ENCODE measurements at regions not wholly inside any gene's neighbourhood (a gene's known extent, or its start where the extent isn't known, plus 50 kb on each side); places are given as distances from the start of the nearest gene placed in this dataset.
A peak's percentile ranks its signal among the peaks of the same experiment; 100 is the strongest.

GRCh38 chr1:58923090-58923470 is 139.2 kb upstream of the JUN start:
- H3K27ac ChIP-seq (ENCODE audit: insufficient read depth, low read length, poor library complexity, severe bottlenecking): no peak overlapping the region
- no peaks in the 10 kb centered on the region for H3K4me1 ChIP-seq (ENCODE audit: control insufficient read depth, insufficient read depth, low read length, poor library complexity, severe bottlenecking)

GRCh38 chr1:58924016-58924565 is 140.2 kb upstream of the JUN start:
- no peaks in the 10 kb centered on the region for H3K4me1 ChIP-seq (ENCODE audit: control insufficient read depth, insufficient read depth, low read length, poor library complexity, severe bottlenecking)
- no peak for DNase-seq
- H3K36me3 ChIP-seq (ENCODE audit: control insufficient read depth, insufficient read depth, low read length): no peaks in the 10 kb centered on the region
- H3K9me3 ChIP-seq (ENCODE audit: control insufficient read depth, low read length): no peaks in the 10 kb centered on the region
- no peaks in the 10 kb centered on the region for H3K27me3 ChIP-seq (replicated peaks; ENCODE audit: control insufficient read depth, insufficient read depth, low read length, poor library complexity, severe bottlenecking)
- H3K4me3 ChIP-seq (ENCODE audit: insufficient read depth, low read depth, low read length, poor library complexity, severe bottlenecking): no peak overlapping the region
- no peak overlapping the region for H3K27ac ChIP-seq (ENCODE audit: insufficient read depth, low read length, poor library complexity, severe bottlenecking)

More at GRCh38 chr1:58923090-58923470, 139.2 kb upstream of the JUN start:
- no peak for DNase-seq
- Histone ChIP-seq H3K4me3 (ENCODE audit: insufficient read depth, low read depth, low read length, poor library complexity, severe bottlenecking) (no peak overlapping the region), H3K36me3 (ENCODE audit: control insufficient read depth, insufficient read depth, low read length) (no peaks in the 10 kb centered on the region), H3K9me3 (ENCODE audit: control insufficient read depth, low read length) (no peaks in the 10 kb centered on the region), H3K27me3 (replicated peaks; ENCODE audit: control insufficient read depth, insufficient read depth, low read length, poor library complexity, severe bottlenecking) (no peaks in the 10 kb centered on the region)

GRCh38 chr1:58924821-58925220 is 141.0 kb upstream of the JUN start:
- Histone ChIP-seq H3K9me3 (ENCODE audit: control insufficient read depth, low read length) (no peaks in the 10 kb centered on the region), H3K4me3 (ENCODE audit: insufficient read depth, low read depth, low read length, poor library complexity, severe bottlenecking) (no peak overlapping the region), H3K27ac (ENCODE audit: insufficient read depth, low read length, poor library complexity, severe bottlenecking) (no peak overlapping the region), H3K4me1 (ENCODE audit: control insufficient read depth, insufficient read depth, low read length, poor library complexity, severe bottlenecking) (peaks cover 6% of the 10 kb centered on the region), H3K27me3 (replicated peaks; ENCODE audit: control insufficient read depth, insufficient read depth, low read length, poor library complexity, severe bottlenecking) (no peaks in the 10 kb centered on the region), H3K36me3 (ENCODE audit: control insufficient read depth, insufficient read depth, low read length) (no peaks in the 10 kb centered on the region)
- no peak for DNase-seq

GRCh38 chr1:58925247-58925646 is 141.4 kb upstream of the JUN start:
- Histone ChIP-seq H3K4me1 (ENCODE audit: control insufficient read depth, insufficient read depth, low read length, poor library complexity, severe bottlenecking) (peaks cover 9% of the 10 kb centered on the region), H3K36me3 (ENCODE audit: control insufficient read depth, insufficient read depth, low read length) (no peaks in the 10 kb centered on the region)

GRCh38 chr1:58926152-58926551 is 142.3 kb upstream of the JUN start:
- no peaks in the 10 kb centered on the region for H3K27me3 ChIP-seq (replicated peaks; ENCODE audit: control insufficient read depth, insufficient read depth, low read length, poor library complexity, severe bottlenecking)
- H3K4me3 ChIP-seq (ENCODE audit: insufficient read depth, low read depth, low read length, poor library complexity, severe bottlenecking): no peak overlapping the region
- DNase-seq: no peak
- no peaks in the 10 kb centered on the region for H3K36me3 ChIP-seq (ENCODE audit: control insufficient read depth, insufficient read depth, low read length)
- no peak overlapping the region for H3K27ac ChIP-seq (ENCODE audit: insufficient read depth, low read length, poor library complexity, severe bottlenecking)
- peaks cover 9% of the 10 kb centered on the region for H3K4me1 ChIP-seq (ENCODE audit: control insufficient read depth, insufficient read depth, low read length, poor library complexity, severe bottlenecking)
- no peaks in the 10 kb centered on the region for H3K9me3 ChIP-seq (ENCODE audit: control insufficient read depth, low read length)

More at GRCh38 chr1:58925247-58925646, 141.4 kb upstream of the JUN start:
- Histone ChIP-seq H3K9me3 (ENCODE audit: control insufficient read depth, low read length) (no peaks in the 10 kb centered on the region), H3K27ac (ENCODE audit: insufficient read depth, low read length, poor library complexity, severe bottlenecking) (no peak overlapping the region), H3K4me3 (ENCODE audit: insufficient read depth, low read depth, low read length, poor library complexity, severe bottlenecking) (no peak overlapping the region), H3K27me3 (replicated peaks; ENCODE audit: control insufficient read depth, insufficient read depth, low read length, poor library complexity, severe bottlenecking) (no peaks in the 10 kb centered on the region)
- DNase-seq: no peak

- Histone ChIP-seq H3K27me3 (replicated peaks; ENCODE audit: control insufficient read depth, insufficient read depth, low read length, poor library complexity, severe bottlenecking) (no peaks in the 10 kb centered on the region), H3K4me1 (ENCODE audit: control insufficient read depth, insufficient read depth, low read length, poor library complexity, severe bottlenecking) (peaks cover 9% of the 10 kb centered on the region), H3K4me3 (ENCODE audit: insufficient read depth, low read depth, low read length, poor library complexity, severe bottlenecking) (no peak overlapping the region), H3K36me3 (ENCODE audit: control insufficient read depth, insufficient read depth, low read length) (no peaks in the 10 kb centered on the region), H3K9me3 (ENCODE audit: control insufficient read depth, low read length) (no peaks in the 10 kb centered on the region), H3K27ac (ENCODE audit: insufficient read depth, low read length, poor library complexity, severe bottlenecking) (no peak overlapping the region)
- no peak for DNase-seq
These were observed 143.3 kb upstream of the JUN start for GRCh38 chr1:58927041-58927721.

- Histone ChIP-seq H3K27ac (ENCODE audit: insufficient read depth, low read length, poor library complexity, severe bottlenecking) (no peak overlapping the region), H3K4me1 (ENCODE audit: control insufficient read depth, insufficient read depth, low read length, poor library complexity, severe bottlenecking) (peaks cover 11% of the 10 kb centered on the region), H3K9me3 (ENCODE audit: control insufficient read depth, low read length) (no peaks in the 10 kb centered on the region), H3K27me3 (replicated peaks; ENCODE audit: control insufficient read depth, insufficient read depth, low read length, poor library complexity, severe bottlenecking) (no peaks in the 10 kb centered on the region), H3K36me3 (ENCODE audit: control insufficient read depth, insufficient read depth, low read length) (no peaks in the 10 kb centered on the region), H3K4me3 (ENCODE audit: insufficient read depth, low read depth, low read length, poor library complexity, severe bottlenecking) (no peak overlapping the region)
- no peak for DNase-seq
These were observed 143.9 kb upstream of the JUN start for GRCh38 chr1:58927722-58928085.

GRCh38 chr1:58928514-58928913 is 144.7 kb upstream of the JUN start:
- peaks cover 16% of the 10 kb centered on the region for H3K4me1 ChIP-seq (ENCODE audit: control insufficient read depth, insufficient read depth, low read length, poor library complexity, severe bottlenecking)
- H3K27ac ChIP-seq (ENCODE audit: insufficient read depth, low read length, poor library complexity, severe bottlenecking): no peak overlapping the region
- H3K9me3 ChIP-seq (ENCODE audit: control insufficient read depth, low read length): no peaks in the 10 kb centered on the region
- no peak overlapping the region for H3K4me3 ChIP-seq (ENCODE audit: insufficient read depth, low read depth, low read length, poor library complexity, severe bottlenecking)
- no peaks in the 10 kb centered on the region for H3K36me3 ChIP-seq (ENCODE audit: control insufficient read depth, insufficient read depth, low read length)
- no peaks in the 10 kb centered on the region for H3K27me3 ChIP-seq (replicated peaks; ENCODE audit: control insufficient read depth, insufficient read depth, low read length, poor library complexity, severe bottlenecking)
- DNase-seq: no peak

- DNase-seq: peak; percentile 20 to 55 (median 36)
- Histone ChIP-seq H3K36me3 (ENCODE audit: control insufficient read depth, insufficient read depth, low read length) (no peaks in the 10 kb centered on the region), H3K4me1 (ENCODE audit: control insufficient read depth, insufficient read depth, low read length, poor library complexity, severe bottlenecking) (peaks cover 16% of the 10 kb centered on the region)
These were observed 146.0 kb upstream of the JUN start for GRCh38 chr1:58929671-58930325.

GRCh38 chr1:58931024-58931423 is 147.2 kb upstream of the JUN start:
- no peaks in the 10 kb centered on the region for H3K36me3 ChIP-seq (ENCODE audit: control insufficient read depth, insufficient read depth, low read length)
- peaks cover 16% of the 10 kb centered on the region for H3K4me1 ChIP-seq (ENCODE audit: control insufficient read depth, insufficient read depth, low read length, poor library complexity, severe bottlenecking)
- no peaks in the 10 kb centered on the region for H3K9me3 ChIP-seq (ENCODE audit: control insufficient read depth, low read length)
- H3K27me3 ChIP-seq (replicated peaks; ENCODE audit: control insufficient read depth, insufficient read depth, low read length, poor library complexity, severe bottlenecking): no peaks in the 10 kb centered on the region
- no peak overlapping the region for H3K4me3 ChIP-seq (ENCODE audit: insufficient read depth, low read depth, low read length, poor library complexity, severe bottlenecking)
- no peak overlapping the region for H3K27ac ChIP-seq (ENCODE audit: insufficient read depth, low read length, poor library complexity, severe bottlenecking)
- no peak for DNase-seq

More at GRCh38 chr1:58929671-58930325, 146.0 kb upstream of the JUN start:
- Histone ChIP-seq H3K4me3 (ENCODE audit: insufficient read depth, low read depth, low read length, poor library complexity, severe bottlenecking) (no peak overlapping the region), H3K27ac (ENCODE audit: insufficient read depth, low read length, poor library complexity, severe bottlenecking) (no peak overlapping the region), H3K27me3 (replicated peaks; ENCODE audit: control insufficient read depth, insufficient read depth, low read length, poor library complexity, severe bottlenecking) (no peaks in the 10 kb centered on the region), H3K9me3 (ENCODE audit: control insufficient read depth, low read length) (no peaks in the 10 kb centered on the region)
